Type B pancreatic cell (in vitro differentiated cells): ENCODE measurements at regions not wholly inside any gene's neighbourhood (a gene's known extent, or its start where the extent isn't known, plus 50 kb on each side); places are given as distances from the start of the nearest gene placed in this dataset.

ENCODE experiments used
- DNase-seq: peaks from one replicate; pipeline ENCODE4 v3.0.0; 2021; ENCODE audit warnings: mixed read lengths; ENCODE audit not compliant: unreplicated experiment; ENCODE audit errors: extremely low spot score
- H3K27ac Mint-ChIP-seq: 2 replicates; pipeline ENCODE4 v1.8.0; 2021; ENCODE audit warnings: mild to moderate bottlenecking, mixed read lengths
- H3K27me3 Mint-ChIP-seq: 2 replicates; pipeline ENCODE4 v1.8.0; 2021; ENCODE audit warnings: mixed read lengths
- H3K36me3 Mint-ChIP-seq: 2 replicates; pipeline ENCODE4 v1.8.0; 2021; ENCODE audit warnings: mixed read lengths
- H3K4me1 Mint-ChIP-seq: one replicate; pipeline ENCODE4 v1.8.0; 2021; ENCODE audit warnings: mixed read lengths; ENCODE audit not compliant: unreplicated experiment
- H3K4me3 Mint-ChIP-seq: 2 replicates; pipeline ENCODE4 v1.8.0; 2021; ENCODE audit warnings: mild to moderate bottlenecking, mixed read lengths
- H3K9me3 Mint-ChIP-seq: 2 replicates; pipeline ENCODE4 v1.8.0; 2021; ENCODE audit warnings: mixed read lengths
- CTCF ChIP-seq: fragments of 200-600 bp; sonication (generic); conservative IDR thresholded peaks from 2 replicates; pipeline ENCODE4 v1.5.0; 2021; ENCODE audit warnings: antibody characterized with exemption, mild to moderate bottlenecking

- H3K4me1 Mint-ChIP-seq, result peaks cover 8% of the 10 kb centered on the region
- no peaks in the 10 kb centered on the region for H3K36me3 Mint-ChIP-seq
- TF ChIP-seq CTCF, result no peak
- no peaks in the 10 kb centered on the region for H3K27me3 Mint-ChIP-seq
- H3K27ac Mint-ChIP-seq, result no peak overlapping the region
- no peak overlapping the region for H3K4me3 Mint-ChIP-seq
- H3K9me3 Mint-ChIP-seq, result peaks cover 7% of the 10 kb centered on the region
- no peak for DNase-seq
Measured at GRCh38 chr13:105915146-105915850, 620.2 kb downstream of the EFNB2 start.

- Mint-ChIP-seq H3K27me3 (no peaks in the 10 kb centered on the region), H3K4me1 (peaks cover 5% of the 10 kb centered on the region), H3K36me3 (no peaks in the 10 kb centered on the region), H3K4me3 (no peak overlapping the region), H3K27ac (no peak overlapping the region), H3K9me3 (peaks cover 7% of the 10 kb centered on the region)
- TF ChIP-seq CTCF, result no peak
- no peak for DNase-seq
Measured at GRCh38 chr13:105914291-105915036, 621.0 kb downstream of the EFNB2 start.

GRCh38 chr13:105908586-105908985 is 626.9 kb downstream of the EFNB2 start:
- Mint-ChIP-seq H3K4me1 (peaks cover 6% of the 10 kb centered on the region), H3K36me3 (no peaks in the 10 kb centered on the region), H3K4me3 (no peak overlapping the region)

GRCh38 chr13:105907319-105908019 is 628.0 kb downstream of the EFNB2 start:
- H3K36me3 Mint-ChIP-seq, result no peaks in the 10 kb centered on the region
- TF ChIP-seq CTCF, result no peak
- peaks cover 7% of the 10 kb centered on the region for H3K9me3 Mint-ChIP-seq
- no peak overlapping the region for H3K4me3 Mint-ChIP-seq
- H3K27ac Mint-ChIP-seq, result no peak overlapping the region
- no peaks in the 10 kb centered on the region for H3K27me3 Mint-ChIP-seq
- no peak for DNase-seq
- peaks cover 6% of the 10 kb centered on the region for H3K4me1 Mint-ChIP-seq

More at GRCh38 chr13:105908586-105908985, 626.9 kb downstream of the EFNB2 start:
- no peaks in the 10 kb centered on the region for H3K27me3 Mint-ChIP-seq
- no peak overlapping the region for H3K27ac Mint-ChIP-seq
- no peak for DNase-seq
- peaks cover 7% of the 10 kb centered on the region for H3K9me3 Mint-ChIP-seq
- TF ChIP-seq CTCF, result no peak

- Mint-ChIP-seq H3K9me3 (peaks cover 7% of the 10 kb centered on the region), H3K36me3 (no peaks in the 10 kb centered on the region), H3K4me1 (peaks cover 6% of the 10 kb centered on the region), H3K27me3 (no peaks in the 10 kb centered on the region), H3K27ac (no peak overlapping the region), H3K4me3 (no peak overlapping the region)
- no peak for DNase-seq
- TF ChIP-seq CTCF, result no peak
Measured at GRCh38 chr13:105906746-105907145, 628.7 kb downstream of the EFNB2 start.
